T-helper 9 cell (primary cell): ENCODE measurements at regions not wholly inside any gene's neighbourhood (a gene's known extent, or its start where the extent isn't known, plus 50 kb on each side); places are given as distances from the start of the nearest gene placed in this dataset.

Source experiments
- DNase-seq: peaks from one replicate; pipeline ENCODE4 v3.0.0-alpha.2; 2020

- DNase-seq: no peak
Observed at GRCh38 chr3:117536006-117536405, 826.4 kb downstream of the TUSC7 start.

- DNase-seq: no peak
Observed at GRCh38 chr3:117537949-117538348, 828.4 kb downstream of the TUSC7 start.

- DNase-seq: no peak
Observed at GRCh38 chr3:117539729-117540128, 830.1 kb downstream of the TUSC7 start.

GRCh38 chr3:117540597-117540996 lies 831.0 kb downstream of the TUSC7 start:
- no peak for DNase-seq

- DNase-seq: no peak
Observed at GRCh38 chr3:117541721-117542120, 832.1 kb downstream of the TUSC7 start.

GRCh38 chr3:117543521-117543920 lies 833.9 kb downstream of the TUSC7 start:
- DNase-seq: no peak

GRCh38 chr3:117545484-117545883 lies 835.9 kb downstream of the TUSC7 start:
- no peak for DNase-seq

GRCh38 chr3:117547956-117548550 lies 838.5 kb downstream of the TUSC7 start:
- no peak for DNase-seq

- no peak for DNase-seq
Observed at GRCh38 chr3:117548600-117548999, 839.0 kb downstream of the TUSC7 start.

- no peak for DNase-seq
Observed at GRCh38 chr3:117549716-117550115, 840.1 kb downstream of the TUSC7 start.

GRCh38 chr3:117550766-117551165 lies 841.2 kb downstream of the TUSC7 start:
- DNase-seq: no peak

- DNase-seq: no peak
Observed at GRCh38 chr3:117553461-117553860, 843.9 kb downstream of the TUSC7 start.

- DNase-seq: no peak
Observed at GRCh38 chr3:117556646-117557407, 847.2 kb downstream of the TUSC7 start.

GRCh38 chr3:117557464-117558090 lies 848.0 kb downstream of the TUSC7 start:
- DNase-seq: no peak

- DNase-seq: no peak
Observed at GRCh38 chr3:117558681-117559080, 849.1 kb downstream of the TUSC7 start.

- no peak for DNase-seq
Observed at GRCh38 chr3:117562000-117562399, 852.4 kb downstream of the TUSC7 start.

GRCh38 chr3:117563063-117563462 lies 853.5 kb downstream of the TUSC7 start:
- DNase-seq: no peak

- no peak for DNase-seq
Observed at GRCh38 chr3:117565777-117566176, 856.2 kb downstream of the TUSC7 start.

- DNase-seq: no peak
Observed at GRCh38 chr3:117566926-117567325, 857.3 kb downstream of the TUSC7 start.

- DNase-seq: no peak
Observed at GRCh38 chr3:117567382-117567781, 857.8 kb downstream of the TUSC7 start.

- no peak for DNase-seq
Observed at GRCh38 chr3:117567906-117568305, 858.3 kb downstream of the TUSC7 start.

GRCh38 chr3:117572786-117573185 lies 863.2 kb downstream of the TUSC7 start:
- no peak for DNase-seq

GRCh38 chr3:117580806-117581205 lies 871.2 kb downstream of the TUSC7 start:
- no peak for DNase-seq

- DNase-seq: no peak
Observed at GRCh38 chr3:117586161-117586560, 876.6 kb downstream of the TUSC7 start.
